CD4-positive, CD25-positive, alpha-beta regulatory T cell (primary cell): ENCODE measurements at regions not wholly inside any gene's neighbourhood (a gene's known extent, or its start where the extent isn't known, plus 50 kb on each side); places are given as distances from the start of the nearest gene placed in this dataset.

Experiments
- ATAC-seq, 2 donors: fragments of 150-1000 bp; cut with Tn5 transposase; one replicate each; pipeline ENCODE4 v1.10.0; 2021; ENCODE audit warnings: low read depth in 2 of 2, moderate number of reproducible peaks in 2 of 2, moderate library complexity in 1 of 2
- DNase-seq, 3 donors: peaks; one replicate each; pipeline versions ENCODE4 v3.0.0 to v3.0.0-alpha.2; 2012 to 2022; ENCODE audit warnings: mixed read lengths in 1 of 3
- H3K27ac ChIP-seq: one replicate; pipeline ENCODE4 v1.7.0; 2013; ENCODE audit warnings: mild to moderate bottlenecking, low read length; ENCODE audit not compliant: insufficient read depth, poor library complexity, severe bottlenecking
- H3K27me3 ChIP-seq: one replicate; pipeline ENCODE4 v1.7.0; 2013; ENCODE audit warnings: low read length; ENCODE audit not compliant: control insufficient read depth, insufficient read depth
- H3K36me3 ChIP-seq: one replicate; pipeline ENCODE4 v1.7.0; 2013; ENCODE audit warnings: mild to moderate bottlenecking, low read length, moderate library complexity; ENCODE audit not compliant: control insufficient read depth, insufficient read depth
- H3K4me1 ChIP-seq: 2 replicates; pipeline ENCODE4 v1.7.0; 2013; ENCODE audit warnings: mild to moderate bottlenecking, low read length; ENCODE audit not compliant: insufficient read depth, control insufficient read depth, poor library complexity, severe bottlenecking
- H3K4me3 ChIP-seq: one replicate; pipeline ENCODE4 v1.7.0; 2013; ENCODE audit warnings: low read depth, mild to moderate bottlenecking, low read length, moderate library complexity
- H3K9me3 ChIP-seq, 2 experiments: 1 replicate in 1 of 2; 2 replicates in 1 of 2; pipeline ENCODE4 v1.7.0; 2013; ENCODE audit warnings: low read length in 2 of 2, mild to moderate bottlenecking in 1 of 2, moderate library complexity in 1 of 2; ENCODE audit not compliant: control insufficient read depth in 2 of 2
- H3K27ac Mint-ChIP-seq, 3 donors: one replicate each; pipeline ENCODE4 v1.8.0; 2020 to 2022; ENCODE audit warnings: mild to moderate bottlenecking in 3 of 3, mixed read lengths in 3 of 3, moderate library complexity in 2 of 3
- H3K27me3 Mint-ChIP-seq: one replicate; pipeline ENCODE4 v1.8.0; 2022; ENCODE audit warnings: mild to moderate bottlenecking, mixed read lengths
- H3K36me3 Mint-ChIP-seq: one replicate; pipeline ENCODE4 v1.8.0; 2020; ENCODE audit warnings: mixed read lengths
- H3K4me1 Mint-ChIP-seq, 4 donors: one replicate each; pipeline ENCODE4 v1.8.0; 2020 to 2022; ENCODE audit warnings: mixed read lengths in 4 of 4, mild to moderate bottlenecking in 1 of 4
- H3K4me3 Mint-ChIP-seq, 4 donors: one replicate each; pipeline ENCODE4 v1.8.0; 2020 to 2022; ENCODE audit warnings: mild to moderate bottlenecking in 4 of 4, mixed read lengths in 4 of 4, moderate library complexity in 3 of 4
- H3K9me3 Mint-ChIP-seq, 7 donors: one replicate each; pipeline ENCODE4 v1.8.0; 2020 to 2022; ENCODE audit warnings: mixed read lengths in 7 of 7, mild to moderate bottlenecking in 3 of 7, moderate library complexity in 2 of 7

DNA sequence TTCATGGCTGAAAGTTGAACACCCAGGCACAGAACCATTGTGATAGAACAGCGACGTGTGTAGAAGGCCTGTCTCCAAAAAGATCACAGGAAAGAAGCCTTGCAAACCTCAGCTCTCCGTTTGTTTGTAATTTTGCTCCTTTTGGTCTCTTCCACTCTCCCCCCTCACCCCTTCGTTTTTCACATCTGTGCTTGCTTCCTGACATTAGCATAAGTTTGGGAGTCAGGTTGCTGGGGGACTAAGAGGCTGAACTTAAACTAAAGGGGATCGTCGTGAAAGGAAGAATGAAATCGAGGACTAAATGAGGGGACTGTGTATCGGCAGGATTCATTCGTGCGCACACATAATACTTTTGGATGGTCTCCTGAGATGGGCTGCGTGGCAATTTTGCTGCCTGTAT is 200.6 kb downstream of the BCAT1 start:
- Mint-ChIP-seq H3K4me1 (no peaks in the 10 kb centered on the region), H3K4me3 (no peak overlapping the region), H3K27ac (no peak overlapping the region), H3K27me3 (peaks cover 16% of the 10 kb centered on the region), H3K36me3 (no peaks in the 10 kb centered on the region), H3K9me3 (peaks cover 0 to 1% (median 0%) of the 10 kb centered on the region in 7 donors)
- DNase-seq: no peak
- no peak overlapping the region for H3K27ac ChIP-seq
- no peaks in the 10 kb centered on the region for H3K27me3 ChIP-seq
- no peaks in the 10 kb centered on the region for H3K36me3 ChIP-seq
- H3K4me3 ChIP-seq: no peak overlapping the region
- no peak for ATAC-seq
- no peaks in the 10 kb centered on the region for H3K9me3 ChIP-seq
- H3K4me1 ChIP-seq: no peaks in the 10 kb centered on the region

DNA sequence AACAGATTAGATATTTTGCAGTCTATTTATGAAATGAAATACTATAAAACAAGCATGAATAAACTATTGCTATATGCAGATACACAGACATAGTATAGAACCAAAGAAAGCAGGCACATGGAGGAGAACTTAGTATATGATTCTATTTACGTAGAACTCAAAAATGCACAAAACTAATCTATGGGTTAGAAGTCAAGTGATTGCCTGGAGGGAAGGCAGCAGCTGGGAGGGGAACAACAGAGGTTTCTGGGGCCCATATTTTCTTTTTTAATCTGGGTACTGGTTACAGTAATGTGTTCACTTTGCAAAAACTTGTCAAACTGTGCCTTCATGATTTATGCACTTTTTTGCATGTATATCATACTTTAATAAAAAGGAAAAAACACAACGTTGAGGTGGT is 202.0 kb downstream of the BCAT1 start:
- ATAC-seq (no peak), DNase-seq (no peak)
- Mint-ChIP-seq H3K4me3 (no peak overlapping the region), H3K4me1 (peaks cover 0 to 5% (median 3%) of the 10 kb centered on the region in 4 donors), H3K36me3 (no peaks in the 10 kb centered on the region), H3K27me3 (peaks cover 16% of the 10 kb centered on the region), H3K27ac (no peak overlapping the region), H3K9me3 (peaks cover 0 to 1% (median 0%) of the 10 kb centered on the region in 7 donors)
- Histone ChIP-seq H3K27ac (no peak overlapping the region), H3K4me3 (no peak overlapping the region), H3K4me1 (no peaks in the 10 kb centered on the region), H3K36me3 (no peaks in the 10 kb centered on the region), H3K27me3 (no peaks in the 10 kb centered on the region), H3K9me3 (no peaks in the 10 kb centered on the region)

DNA sequence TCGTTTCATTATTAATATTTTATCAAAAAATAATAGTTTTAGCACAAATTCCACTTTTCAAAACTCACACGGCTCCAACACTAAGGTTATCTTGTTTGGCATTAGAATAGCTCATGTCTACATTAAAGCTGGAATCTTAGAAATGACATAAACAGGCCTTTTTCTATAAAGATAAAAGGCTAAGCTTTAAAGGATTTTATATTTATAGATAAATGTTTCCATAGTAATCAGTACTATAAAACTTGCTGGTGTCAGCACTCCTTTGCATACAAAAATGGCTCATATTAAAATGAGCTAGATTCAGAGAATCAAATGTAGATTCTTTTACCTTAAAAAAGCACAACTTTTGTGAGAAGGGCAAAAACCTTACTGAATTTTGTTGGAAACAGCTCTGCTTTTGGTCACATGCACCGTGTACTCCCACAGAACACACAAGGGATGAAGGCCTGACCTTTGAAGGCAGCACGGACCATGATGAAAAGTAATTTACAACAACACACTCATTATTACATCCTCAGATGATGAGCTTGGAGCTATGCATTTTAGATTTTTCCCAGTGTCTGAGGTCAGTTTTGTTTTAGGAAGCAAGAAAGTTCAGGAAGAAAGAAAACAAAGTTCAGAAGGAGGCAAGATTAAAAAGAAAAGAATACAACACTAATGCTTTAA is 202.8 kb downstream of the BCAT1 start:
- Mint-ChIP-seq H3K4me1 (peaks cover 0 to 8% (median 3%) of the 10 kb centered on the region in 4 donors), H3K27me3 (peaks cover 16% of the 10 kb centered on the region), H3K27ac (no peak overlapping the region)

DNA sequence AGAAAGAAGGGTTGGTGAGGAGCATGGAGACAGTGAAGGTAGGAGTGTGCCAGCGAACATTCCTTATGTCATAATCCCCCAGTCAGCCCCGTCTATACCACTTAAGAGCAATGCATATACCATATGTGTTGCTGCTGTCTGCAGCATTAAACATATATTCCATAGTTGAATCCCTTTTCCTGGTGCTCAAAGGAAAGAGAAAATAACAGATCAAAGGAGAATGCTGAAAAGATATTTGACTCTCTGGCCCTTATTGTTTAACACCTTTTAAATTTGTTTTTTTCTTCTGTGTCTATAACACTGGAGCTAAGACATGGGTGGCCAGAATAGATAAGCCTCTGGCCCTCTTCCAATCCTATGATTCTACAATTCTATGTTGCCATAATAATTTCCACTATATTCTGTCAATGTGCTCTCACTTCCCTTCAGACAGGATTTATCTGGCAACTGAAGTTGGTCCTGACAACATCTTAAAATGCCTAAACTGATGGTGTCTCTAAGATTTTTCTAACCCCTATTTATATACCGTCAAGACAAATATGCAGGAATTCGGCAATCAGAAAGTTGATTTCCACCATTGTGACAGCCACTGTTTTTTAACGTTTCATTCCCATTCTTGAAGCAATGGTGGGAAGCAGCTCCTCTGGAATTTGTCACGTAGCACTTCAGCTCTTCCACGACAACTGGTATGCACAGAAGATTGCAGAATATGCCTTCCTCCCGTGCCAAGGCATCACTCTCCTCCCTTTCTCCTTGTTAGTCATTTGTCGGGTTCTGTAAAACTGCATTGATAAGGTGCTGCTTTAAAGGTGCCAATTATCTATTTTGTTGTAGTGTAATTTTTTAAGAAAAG is 204.7 kb downstream of the BCAT1 start:
- Histone ChIP-seq H3K27me3 (no peaks in the 10 kb centered on the region), H3K4me3 (no peak overlapping the region), H3K9me3 (no peaks in the 10 kb centered on the region), H3K27ac (no peak overlapping the region), H3K36me3 (no peaks in the 10 kb centered on the region), H3K4me1 (no peaks in the 10 kb centered on the region)
- Mint-ChIP-seq H3K27ac (no peak overlapping the region), H3K4me3 (no peak overlapping the region), H3K4me1 (peaks cover 0 to 11% (median 4%) of the 10 kb centered on the region in 4 donors), H3K36me3 (no peaks in the 10 kb centered on the region), H3K9me3 (peaks cover 0 to 1% (median 0%) of the 10 kb centered on the region in 7 donors), H3K27me3 (peaks cover 8% of the 10 kb centered on the region)
- DNase-seq (no peak), ATAC-seq (no peak)

More for the DNA sequence above, 202.8 kb downstream of the BCAT1 start:
- Histone ChIP-seq H3K4me1 (no peaks in the 10 kb centered on the region), H3K27ac (no peak overlapping the region), H3K4me3 (no peak overlapping the region), H3K36me3 (no peaks in the 10 kb centered on the region), H3K27me3 (no peaks in the 10 kb centered on the region), H3K9me3 (no peaks in the 10 kb centered on the region)
- no peak overlapping the region for H3K4me3 Mint-ChIP-seq
- ATAC-seq (no peak), DNase-seq (no peak)
- H3K9me3 Mint-ChIP-seq: peaks cover 0 to 1% (median 0%) of the 10 kb centered on the region in 7 donors
- no peaks in the 10 kb centered on the region for H3K36me3 Mint-ChIP-seq

GRCh38 chr12:24742378-24742777 is 206.5 kb downstream of the BCAT1 start:
- H3K4me1 ChIP-seq: no peaks in the 10 kb centered on the region
- H3K27me3 Mint-ChIP-seq: peaks cover 9% of the 10 kb centered on the region
- no peaks in the 10 kb centered on the region for H3K27me3 ChIP-seq
- ATAC-seq: peak; percentile 18 to 43
- peaks cover 0 to 11% (median 4%) of the 10 kb centered on the region in 4 donors for H3K4me1 Mint-ChIP-seq
- H3K27ac ChIP-seq: no peak overlapping the region
- no peaks in the 10 kb centered on the region for H3K9me3 ChIP-seq
- H3K9me3 Mint-ChIP-seq: peaks cover 0 to 1% (median 0%) of the 10 kb centered on the region in 7 donors
- H3K36me3 ChIP-seq: no peaks in the 10 kb centered on the region
- no peak for DNase-seq
- H3K36me3 Mint-ChIP-seq: no peaks in the 10 kb centered on the region
- no peak overlapping the region for H3K4me3 ChIP-seq
- H3K4me3 Mint-ChIP-seq: no peak overlapping the region
- H3K27ac Mint-ChIP-seq: peak overlapping the region in 1 of 3 donors; percentile 48

DNA sequence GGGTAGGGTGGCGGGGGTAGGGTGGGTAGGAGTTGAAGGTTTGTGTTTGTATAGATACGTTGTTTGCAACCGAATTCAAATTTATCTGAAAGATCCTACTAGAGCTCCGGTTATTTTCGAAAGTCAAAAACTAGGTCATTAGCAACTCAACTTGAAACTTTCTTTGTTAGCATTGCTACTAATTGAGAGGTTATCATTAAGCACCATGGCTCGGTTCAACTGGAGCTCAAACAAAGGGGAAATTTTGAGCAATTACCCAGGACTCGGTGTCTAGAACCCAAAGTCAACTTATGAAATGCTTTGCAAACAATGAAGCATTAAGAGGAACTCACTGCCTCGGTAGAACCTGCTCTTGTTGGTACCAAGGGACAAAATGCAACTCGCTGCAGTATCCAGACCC is 207.7 kb downstream of the BCAT1 start:
- peaks cover 0 to 1% (median 0%) of the 10 kb centered on the region in 7 donors for H3K9me3 Mint-ChIP-seq
- ATAC-seq (no peak), DNase-seq (no peak)
- H3K36me3 Mint-ChIP-seq: no peaks in the 10 kb centered on the region
- Histone ChIP-seq H3K27ac (no peak overlapping the region), H3K4me1 (no peaks in the 10 kb centered on the region), H3K9me3 (no peaks in the 10 kb centered on the region), H3K36me3 (no peaks in the 10 kb centered on the region), H3K27me3 (no peaks in the 10 kb centered on the region), H3K4me3 (peak overlapping the region; percentile 51)
- H3K4me3 Mint-ChIP-seq: peak overlapping the region; percentile 27 to 74 (median 60)
- peak overlapping the region in 1 of 3 donors; percentile 90 for H3K27ac Mint-ChIP-seq
- H3K4me1 Mint-ChIP-seq: peaks cover 0 to 11% (median 4%) of the 10 kb centered on the region in 4 donors
- H3K27me3 Mint-ChIP-seq: peaks cover 6% of the 10 kb centered on the region

- Histone ChIP-seq H3K27ac (no peak overlapping the region), H3K4me3 (no peak overlapping the region), H3K36me3 (no peaks in the 10 kb centered on the region), H3K27me3 (no peaks in the 10 kb centered on the region), H3K4me1 (no peaks in the 10 kb centered on the region), H3K9me3 (no peaks in the 10 kb centered on the region)
- Mint-ChIP-seq H3K36me3 (no peaks in the 10 kb centered on the region), H3K4me3 (peak overlapping the region in 1 of 4 donors; percentile 24), H3K27ac (no peak overlapping the region), H3K9me3 (no peaks in the 10 kb centered on the region), H3K27me3 (peaks cover 5% of the 10 kb centered on the region), H3K4me1 (peaks cover 0 to 11% (median 4%) of the 10 kb centered on the region in 4 donors)
- ATAC-seq: no peak
- no peak for DNase-seq
Measured at GRCh38 chr12:24739106-24739779, 209.7 kb downstream of the BCAT1 start.
